WERI-Rb-1 (cell line): ENCODE measurements at regions not wholly inside any gene's neighbourhood (a gene's known extent, or its start where the extent isn't known, plus 50 kb on each side); places are given as distances from the start of the nearest gene placed in this dataset.

Experiments
- DNase-seq: peaks from one replicate; pipeline ENCODE4 v3.0.0-alpha.2; 2020
- H3K27ac ChIP-seq: fragments of 250-450 bp; sonication (Bioruptor Pico); 2 replicates; pipeline ENCODE4 v1.5.1; 2020; ENCODE audit warnings: mild to moderate bottlenecking, moderate library complexity
- H3K27me3 ChIP-seq: fragments of 250-450 bp; sonication (Bioruptor Pico); 2 replicates; pipeline ENCODE4 v1.5.1; 2021; ENCODE audit warnings: mild to moderate bottlenecking, low read depth, moderate library complexity; ENCODE audit not compliant: insufficient read depth, severe bottlenecking
- H3K36me3 ChIP-seq: fragments of 250-450 bp; sonication (Bioruptor Pico); 2 replicates; pipeline ENCODE4 v1.5.1; 2020; ENCODE audit warnings: mild to moderate bottlenecking, moderate library complexity
- H3K4me3 ChIP-seq: 2 replicates; pipeline ENCODE4 v1.5.1; 2011; ENCODE audit warnings: low read depth, mild to moderate bottlenecking, control low read depth, low read length
- H3K9me3 ChIP-seq: fragments of 250-450 bp; sonication (Bioruptor Pico); 2 replicates; pipeline ENCODE4 v1.5.1; 2021; ENCODE audit warnings: mild to moderate bottlenecking, moderate library complexity; ENCODE audit not compliant: severe bottlenecking
- TF ChIP-seq, protein P1 (sequence below): IDR thresholded peaks from 2 replicates; pipeline ENCODE4 v1.5.1; 2011; ENCODE audit warnings: low read depth, mild to moderate bottlenecking, control low read depth, inconsistent platforms, low read length

- Histone ChIP-seq H3K27me3 (no peaks in the 10 kb centered on the region), H3K9me3 (no peaks in the 10 kb centered on the region), H3K4me3 (no peak overlapping the region), H3K36me3 (no peaks in the 10 kb centered on the region), H3K27ac (no peak overlapping the region)
- DNase-seq = no peak
- TF ChIP-seq, protein P1, sequence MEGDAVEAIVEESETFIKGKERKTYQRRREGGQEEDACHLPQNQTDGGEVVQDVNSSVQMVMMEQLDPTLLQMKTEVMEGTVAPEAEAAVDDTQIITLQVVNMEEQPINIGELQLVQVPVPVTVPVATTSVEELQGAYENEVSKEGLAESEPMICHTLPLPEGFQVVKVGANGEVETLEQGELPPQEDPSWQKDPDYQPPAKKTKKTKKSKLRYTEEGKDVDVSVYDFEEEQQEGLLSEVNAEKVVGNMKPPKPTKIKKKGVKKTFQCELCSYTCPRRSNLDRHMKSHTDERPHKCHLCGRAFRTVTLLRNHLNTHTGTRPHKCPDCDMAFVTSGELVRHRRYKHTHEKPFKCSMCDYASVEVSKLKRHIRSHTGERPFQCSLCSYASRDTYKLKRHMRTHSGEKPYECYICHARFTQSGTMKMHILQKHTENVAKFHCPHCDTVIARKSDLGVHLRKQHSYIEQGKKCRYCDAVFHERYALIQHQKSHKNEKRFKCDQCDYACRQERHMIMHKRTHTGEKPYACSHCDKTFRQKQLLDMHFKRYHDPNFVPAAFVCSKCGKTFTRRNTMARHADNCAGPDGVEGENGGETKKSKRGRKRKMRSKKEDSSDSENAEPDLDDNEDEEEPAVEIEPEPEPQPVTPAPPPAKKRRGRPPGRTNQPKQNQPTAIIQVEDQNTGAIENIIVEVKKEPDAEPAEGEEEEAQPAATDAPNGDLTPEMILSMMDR = no peak
These were observed 62.1 kb upstream of the NUDT12 start for GRCh38 chr5:103624675-103625074.

DNA sequence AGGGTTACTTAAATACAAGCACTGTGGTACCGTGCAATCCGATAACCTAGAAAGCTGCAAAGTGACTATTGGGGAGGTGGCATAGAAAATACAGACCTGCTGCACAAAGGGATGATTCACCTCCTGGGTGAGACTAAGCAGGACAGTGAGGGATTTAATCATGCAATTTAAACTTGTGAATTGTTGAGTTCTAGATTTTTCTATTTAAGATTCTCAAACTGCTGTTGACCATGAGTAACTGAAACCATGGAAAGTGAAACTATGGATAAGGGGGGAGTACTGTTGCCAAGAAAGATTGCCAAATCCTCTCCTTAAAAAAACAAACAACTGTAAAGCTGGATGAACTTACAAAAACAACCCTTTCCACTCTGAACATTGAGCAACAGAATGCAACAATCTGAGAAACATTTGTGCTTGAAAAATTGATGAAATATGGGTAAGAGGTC is 61.5 kb upstream of the NUDT12 start:
- Histone ChIP-seq H3K9me3 (no peaks in the 10 kb centered on the region), H3K27ac (no peak overlapping the region), H3K36me3 (no peaks in the 10 kb centered on the region), H3K4me3 (no peak overlapping the region), H3K27me3 (no peaks in the 10 kb centered on the region)
- TF ChIP-seq, protein P1 = no peak
- no peak for DNase-seq

DNA sequence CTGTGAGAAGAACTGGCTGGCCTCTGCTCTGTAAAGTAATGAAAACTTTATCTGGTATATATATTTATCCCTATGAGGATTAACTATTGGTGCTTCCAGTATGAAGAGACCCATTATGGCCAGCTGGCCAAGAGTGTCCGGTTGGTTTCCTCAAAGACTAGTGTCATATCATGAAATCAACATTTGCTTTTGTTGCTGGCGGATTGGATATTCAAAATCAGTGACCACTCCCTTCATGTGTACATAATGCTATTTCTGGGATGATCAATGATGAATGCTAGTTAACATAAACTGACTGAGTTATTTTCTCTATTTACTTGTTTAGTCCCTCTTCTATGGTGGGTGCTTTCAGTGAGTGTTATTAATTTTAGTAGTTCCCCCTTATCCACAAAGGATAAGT is 60.8 kb upstream of the NUDT12 start:
- H3K27me3 ChIP-seq = no peaks in the 10 kb centered on the region
- no peaks in the 10 kb centered on the region for H3K9me3 ChIP-seq
- DNase-seq = no peak
- no peak overlapping the region for H3K4me3 ChIP-seq
- no peaks in the 10 kb centered on the region for H3K36me3 ChIP-seq
- no peak overlapping the region for H3K27ac ChIP-seq
- TF ChIP-seq, protein P1 = no peak

GRCh38 chr5:103621548-103621930 is 59.0 kb upstream of the NUDT12 start:
- TF ChIP-seq, protein P1 = no peak
- Histone ChIP-seq H3K9me3 (no peaks in the 10 kb centered on the region), H3K27ac (no peak overlapping the region), H3K27me3 (no peaks in the 10 kb centered on the region), H3K36me3 (no peaks in the 10 kb centered on the region), H3K4me3 (no peak overlapping the region)
- DNase-seq = no peak

DNA sequence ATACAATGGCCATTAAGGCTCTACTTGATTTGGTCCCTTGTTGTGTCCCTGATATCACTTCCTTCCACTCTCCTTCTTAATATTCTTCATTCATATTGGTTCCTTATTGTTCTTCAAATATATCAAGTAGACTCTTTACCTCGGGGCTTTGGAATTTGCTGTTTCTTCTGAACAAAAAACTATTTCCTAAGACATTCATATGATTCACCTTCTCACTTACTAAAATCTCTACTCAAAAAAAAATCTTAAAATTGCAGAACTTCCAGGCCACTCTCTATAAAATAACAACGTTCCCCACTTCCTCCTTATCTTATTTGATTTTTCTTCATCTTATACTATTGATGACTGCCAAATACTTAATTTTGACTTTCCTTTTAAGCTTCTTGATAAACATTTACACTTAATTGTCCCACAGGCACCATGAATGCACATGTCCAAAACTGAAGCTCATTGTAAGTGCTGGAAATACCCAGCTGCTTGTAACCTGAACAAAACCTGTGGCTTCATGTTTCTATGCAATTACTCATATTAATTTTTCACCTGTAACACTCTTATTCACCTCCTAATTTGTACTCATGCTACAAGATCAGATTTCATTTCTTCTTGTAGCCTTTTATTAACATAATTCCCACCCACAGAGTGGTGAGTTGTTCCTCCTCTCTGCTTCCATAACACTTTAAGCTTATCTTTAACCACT is 58.4 kb upstream of the NUDT12 start:
- Histone ChIP-seq H3K36me3 (no peaks in the 10 kb centered on the region), H3K9me3 (no peaks in the 10 kb centered on the region), H3K27ac (no peak overlapping the region), H3K27me3 (no peaks in the 10 kb centered on the region), H3K4me3 (no peak overlapping the region)
- TF ChIP-seq, protein P1 = no peak
- no peak for DNase-seq

DNA sequence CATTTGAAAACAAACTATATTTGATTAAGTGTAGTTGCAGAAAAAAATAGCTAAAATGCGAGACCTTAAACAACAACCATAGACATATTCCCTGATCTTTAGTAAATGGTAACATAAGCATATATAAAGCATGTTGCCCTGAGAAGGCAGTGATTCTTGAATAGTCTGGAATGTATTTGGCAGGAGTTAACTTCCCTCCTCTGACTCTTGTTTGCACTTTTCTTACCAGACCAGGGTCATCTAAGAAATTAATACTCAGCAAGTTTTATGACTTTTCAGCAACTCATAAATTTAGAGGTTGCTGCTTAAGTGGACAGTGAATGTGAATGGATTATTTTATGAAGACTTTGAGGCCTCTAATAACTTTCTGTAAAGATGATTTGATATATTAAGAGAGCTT is 55.3 kb upstream of the NUDT12 start:
- Histone ChIP-seq H3K27ac (no peak overlapping the region), H3K9me3 (no peaks in the 10 kb centered on the region), H3K27me3 (no peaks in the 10 kb centered on the region), H3K4me3 (no peak overlapping the region), H3K36me3 (no peaks in the 10 kb centered on the region)
- TF ChIP-seq, protein P1 = no peak
- no peak for DNase-seq
